Bronchial epithelial cell (primary cell): ENCODE measurements at regions not wholly inside any gene's neighbourhood (a gene's known extent, or its start where the extent isn't known, plus 50 kb on each side); places are given as distances from the start of the nearest gene placed in this dataset.

Experiments
- DNase-seq: peaks from one replicate; pipeline ENCODE4 v3.0.0-alpha.2; 2010; ENCODE audit warnings: low read depth
- FAIRE-seq: peaks from 2 replicates; lab custom pipeline; 2011; peaks lifted over from hg19 to GRCh38; lab: Jason Lieb, UNC
- H3K27me3 ChIP-seq: 2 replicates; pipeline ENCODE4 v1.5.1; 2011; ENCODE audit warnings: low read length; ENCODE audit not compliant: control insufficient read depth, insufficient read depth
- H3K36me3 ChIP-seq: 2 replicates; pipeline ENCODE4 v1.5.1; 2011; ENCODE audit warnings: low read length; ENCODE audit not compliant: control insufficient read depth, insufficient read depth
- H3K4me3 ChIP-seq: 2 replicates; pipeline ENCODE4 v1.5.1; 2011; ENCODE audit warnings: mild to moderate bottlenecking, low read depth, low read length, control low read depth
- TF ChIP-seq, protein P1 (sequence below): IDR thresholded peaks from 2 replicates; pipeline ENCODE4 v1.5.1; 2011; ENCODE audit warnings: mild to moderate bottlenecking, moderate library complexity, low read length, control low read depth, inconsistent platforms; ENCODE audit not compliant: insufficient read depth, severe bottlenecking

DNA sequence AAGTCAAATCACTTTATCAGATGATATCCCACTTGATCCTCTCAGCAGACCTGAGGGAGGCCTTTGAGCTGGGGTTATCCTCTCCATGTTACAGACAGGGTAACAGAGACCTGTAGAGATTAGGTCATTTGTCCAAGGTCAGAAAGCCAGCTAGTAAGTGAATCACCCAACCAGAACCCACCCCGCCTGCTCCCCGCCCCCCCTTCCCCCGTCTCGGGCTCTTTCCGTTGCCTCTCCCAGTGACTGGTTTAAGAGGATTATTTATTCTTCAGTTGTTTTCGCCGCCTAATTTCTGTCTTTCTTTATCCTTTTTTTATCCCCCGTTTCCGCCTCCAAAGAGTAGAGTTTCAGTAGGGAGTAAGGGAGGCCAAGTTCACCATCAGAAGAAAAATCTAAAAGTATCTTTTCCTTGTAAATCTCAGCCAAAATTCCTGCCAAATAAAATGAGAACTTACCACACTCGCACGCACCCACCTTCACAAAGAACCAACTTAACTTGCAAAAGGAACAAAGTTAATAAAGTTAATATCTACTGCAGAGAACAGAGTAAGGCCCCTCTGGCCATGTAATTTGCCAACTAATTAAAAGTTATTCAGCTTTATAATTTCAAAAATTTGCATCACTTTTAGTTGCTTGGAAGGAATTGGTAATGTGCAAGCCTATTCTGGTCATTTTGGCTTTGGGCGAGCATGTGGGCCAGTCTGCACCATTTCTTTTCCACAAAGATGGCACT lies 76.8 kb upstream of the TRABD2B start:
- no peaks in the 10 kb centered on the region for H3K36me3 ChIP-seq
- no peak for FAIRE-seq
- TF ChIP-seq, protein P1, sequence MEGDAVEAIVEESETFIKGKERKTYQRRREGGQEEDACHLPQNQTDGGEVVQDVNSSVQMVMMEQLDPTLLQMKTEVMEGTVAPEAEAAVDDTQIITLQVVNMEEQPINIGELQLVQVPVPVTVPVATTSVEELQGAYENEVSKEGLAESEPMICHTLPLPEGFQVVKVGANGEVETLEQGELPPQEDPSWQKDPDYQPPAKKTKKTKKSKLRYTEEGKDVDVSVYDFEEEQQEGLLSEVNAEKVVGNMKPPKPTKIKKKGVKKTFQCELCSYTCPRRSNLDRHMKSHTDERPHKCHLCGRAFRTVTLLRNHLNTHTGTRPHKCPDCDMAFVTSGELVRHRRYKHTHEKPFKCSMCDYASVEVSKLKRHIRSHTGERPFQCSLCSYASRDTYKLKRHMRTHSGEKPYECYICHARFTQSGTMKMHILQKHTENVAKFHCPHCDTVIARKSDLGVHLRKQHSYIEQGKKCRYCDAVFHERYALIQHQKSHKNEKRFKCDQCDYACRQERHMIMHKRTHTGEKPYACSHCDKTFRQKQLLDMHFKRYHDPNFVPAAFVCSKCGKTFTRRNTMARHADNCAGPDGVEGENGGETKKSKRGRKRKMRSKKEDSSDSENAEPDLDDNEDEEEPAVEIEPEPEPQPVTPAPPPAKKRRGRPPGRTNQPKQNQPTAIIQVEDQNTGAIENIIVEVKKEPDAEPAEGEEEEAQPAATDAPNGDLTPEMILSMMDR: no peak
- no peaks in the 10 kb centered on the region for H3K27me3 ChIP-seq
- no peak for DNase-seq
- H3K4me3 ChIP-seq: no peak overlapping the region

DNA sequence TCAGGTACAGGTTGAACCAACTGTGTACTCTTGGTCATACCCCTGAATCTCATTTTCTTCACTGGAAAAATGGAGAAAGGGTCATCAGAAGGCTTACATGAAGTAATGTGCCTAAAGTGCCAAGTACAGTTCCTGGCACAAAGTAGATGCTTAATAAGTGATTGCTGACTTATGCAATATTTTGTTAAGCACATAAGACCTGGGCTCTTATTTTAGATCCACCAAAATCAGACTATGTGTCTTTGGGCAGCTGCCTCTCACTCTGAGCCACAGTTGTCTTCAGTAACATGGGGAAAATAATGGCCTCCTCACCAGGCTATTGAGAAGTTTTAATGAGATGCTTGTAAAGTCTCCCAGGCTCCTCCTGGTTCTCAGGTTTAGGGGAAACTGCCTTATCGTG lies 74.3 kb upstream of the TRABD2B start:
- FAIRE-seq (no peak), DNase-seq (no peak)
- Histone ChIP-seq H3K4me3 (no peak overlapping the region), H3K36me3 (no peaks in the 10 kb centered on the region), H3K27me3 (no peaks in the 10 kb centered on the region)
- TF ChIP-seq, protein P1: no peak

DNA sequence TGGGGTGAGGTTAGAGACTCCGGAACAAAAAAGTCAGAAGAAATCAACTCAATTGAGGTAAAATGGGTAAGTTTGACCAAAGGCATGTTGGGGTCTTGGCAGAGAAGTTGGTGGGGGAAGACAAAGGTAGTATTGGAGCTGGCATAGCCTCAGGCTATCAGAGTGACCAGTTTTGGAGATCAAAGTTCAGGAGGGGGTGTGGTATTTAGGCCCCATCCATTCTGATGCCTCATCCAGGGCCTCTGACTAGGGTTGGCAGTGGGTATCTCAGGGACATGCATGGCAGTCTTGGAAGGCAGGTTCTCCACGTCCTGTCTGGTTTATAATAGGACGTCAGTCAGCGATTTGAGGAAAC lies 73.2 kb upstream of the TRABD2B start:
- TF ChIP-seq, protein P1: no peak
- no peak for FAIRE-seq
- no peaks in the 10 kb centered on the region for H3K27me3 ChIP-seq
- no peak overlapping the region for H3K4me3 ChIP-seq
- H3K36me3 ChIP-seq: no peaks in the 10 kb centered on the region
- DNase-seq: no peak

DNA sequence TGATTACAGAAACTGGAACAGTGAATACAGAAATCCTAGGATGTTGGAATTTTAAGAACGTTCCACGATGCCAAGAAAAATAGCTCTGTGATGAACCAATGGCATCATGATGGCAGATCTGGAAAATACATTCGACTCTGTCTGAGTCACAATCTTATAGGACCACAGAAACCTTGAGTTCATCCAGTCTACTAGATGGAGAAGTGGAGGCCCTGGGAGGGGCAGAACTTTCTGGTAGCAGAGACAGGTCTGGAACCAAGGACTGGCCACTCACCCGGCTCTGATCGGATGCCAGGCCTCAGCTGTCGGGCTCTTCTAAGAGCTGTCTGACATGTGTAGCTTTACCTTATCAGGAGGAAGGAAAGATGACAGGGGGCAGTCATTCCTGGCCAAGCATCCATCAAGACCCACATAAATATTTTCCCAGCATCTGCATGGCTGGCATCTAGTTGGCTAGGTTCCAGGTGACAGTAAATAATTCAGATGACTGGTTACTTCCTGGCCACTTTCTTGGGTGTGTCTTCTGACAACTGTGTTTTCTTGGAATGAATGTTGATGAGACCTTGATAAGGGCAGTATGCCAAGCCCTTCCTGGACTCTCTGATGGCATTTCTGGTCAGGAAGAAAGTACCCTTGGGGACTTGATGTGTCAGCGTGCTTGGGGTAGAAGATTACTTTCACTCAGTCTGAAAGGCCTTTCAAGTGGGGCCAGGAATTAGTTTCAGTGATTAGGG lies 72.6 kb upstream of the TRABD2B start:
- H3K4me3 ChIP-seq: no peak overlapping the region
- no peaks in the 10 kb centered on the region for H3K36me3 ChIP-seq
- TF ChIP-seq, protein P1: no peak
- FAIRE-seq (no peak), DNase-seq (no peak)
- no peaks in the 10 kb centered on the region for H3K27me3 ChIP-seq

DNA sequence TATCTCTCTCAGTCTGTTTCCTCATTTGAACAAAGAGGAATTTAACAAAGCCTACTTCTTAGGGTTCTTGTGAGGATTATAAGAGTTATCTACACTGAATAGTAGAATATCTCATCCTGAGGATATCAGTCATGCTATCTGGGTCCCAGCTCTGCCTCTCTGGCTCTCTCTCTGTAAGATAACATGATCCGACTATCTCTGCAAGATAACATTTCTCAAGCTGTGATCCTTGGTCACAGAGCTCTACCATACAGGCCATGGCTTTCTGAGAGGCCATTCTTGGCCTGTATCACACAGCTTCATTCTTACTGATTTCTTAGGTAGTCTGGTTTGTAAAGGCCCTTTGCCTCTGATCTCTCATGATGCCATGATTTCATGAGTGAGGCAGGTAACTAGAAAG lies 71.0 kb upstream of the TRABD2B start:
- Histone ChIP-seq H3K36me3 (no peaks in the 10 kb centered on the region), H3K4me3 (no peak overlapping the region), H3K27me3 (no peaks in the 10 kb centered on the region)
- FAIRE-seq: no peak
- no peak for DNase-seq
- TF ChIP-seq, protein P1: no peak
